Uterus (tissue), 3 donors: ENCODE measurements at regions not wholly inside any gene's neighbourhood (a gene's known extent, or its start where the extent isn't known, plus 50 kb on each side); places are given as distances from the start of the nearest gene placed in this dataset.

Experiments
- DNase-seq, 2 donors: peaks; one replicate each; pipeline ENCODE4 v3.0.0-alpha.2; 2019 to 2020
- H3K27ac ChIP-seq, 2 donors: fragments of 200-600 bp; sonication (generic); 1 replicate in 1 of 2; 2 replicates in 1 of 2; pipeline ENCODE4 v1.5.1; 2016 to 2018
- H3K27me3 ChIP-seq, 2 donors: fragments of 200-600 bp; sonication (generic); one replicate each; pipeline ENCODE4 v1.5.1; 2018 to 2019; ENCODE audit warnings: control low read depth in 1 of 2
- H3K36me3 ChIP-seq, 2 donors: fragments of 200-600 bp; sonication (generic); one replicate each; pipeline ENCODE4 v1.5.1; 2019; ENCODE audit warnings: control low read depth in 1 of 2
- H3K4me1 ChIP-seq, 2 donors: fragments of 200-600 bp; sonication (generic); one replicate each; pipeline ENCODE4 v1.5.1; 2018 to 2019; ENCODE audit warnings: control low read depth in 1 of 2
- H3K4me3 ChIP-seq, 2 donors: fragments of 200-600 bp; sonication (generic); 1 replicate in 1 of 2; 2 replicates in 1 of 2; pipeline ENCODE4 v1.5.1; 2018 to 2019; ENCODE audit warnings: mild to moderate bottlenecking in 1 of 2
- H3K9me3 ChIP-seq, 2 donors: fragments of 200-600 bp; sonication (generic); one replicate each; pipeline ENCODE4 v1.5.1; 2019; ENCODE audit warnings: control low read depth in 1 of 2
- POLR2A ChIP-seq, 2 donors: fragments of 450-650 bp; IDR thresholded peaks; one replicate each; pipeline ENCODE4 v1.6.1; 2016; ENCODE audit warnings: antibody characterized with exemption in 2 of 2, mild to moderate bottlenecking in 1 of 2, moderate library complexity in 1 of 2
- intact Hi-C: fragments of 100-400 bp; cut with DNase I; formaldehyde crosslinking; loops from one replicate; pipeline ENCODE4 v1.15.1; 2023; ENCODE audit warnings: low total_unique reads
- TF ChIP-seq, protein P1 (sequence below), 4 experiments: fragments of 200-600 bp in 2 of 4; fragments of 450-650 bp in 2 of 4; sonication (generic) in 2 of 4; IDR thresholded peaks; one replicate each; pipeline ENCODE4 v1.5.1; 2016 to 2019; ENCODE audit warnings: antibody characterized with exemption in 4 of 4, mild to moderate bottlenecking in 2 of 4, moderate library complexity in 1 of 4
- donor health status: DM: yes; HTN: yes; CAD: no.

GRCh38 chr22:34784056-34784455 is 281.9 kb upstream of the ISX start:
- intact Hi-C loops = no loop called here
- H3K4me3 ChIP-seq = no peak overlapping the region
- H3K27me3 ChIP-seq = no peaks in the 10 kb centered on the region
- H3K27ac ChIP-seq = no peak overlapping the region
- H3K4me1 ChIP-seq = no peaks in the 10 kb centered on the region
- no peak for TF ChIP-seq POLR2A (IDR thresholded peaks at IDR 0.05)
- TF ChIP-seq, protein P1, sequence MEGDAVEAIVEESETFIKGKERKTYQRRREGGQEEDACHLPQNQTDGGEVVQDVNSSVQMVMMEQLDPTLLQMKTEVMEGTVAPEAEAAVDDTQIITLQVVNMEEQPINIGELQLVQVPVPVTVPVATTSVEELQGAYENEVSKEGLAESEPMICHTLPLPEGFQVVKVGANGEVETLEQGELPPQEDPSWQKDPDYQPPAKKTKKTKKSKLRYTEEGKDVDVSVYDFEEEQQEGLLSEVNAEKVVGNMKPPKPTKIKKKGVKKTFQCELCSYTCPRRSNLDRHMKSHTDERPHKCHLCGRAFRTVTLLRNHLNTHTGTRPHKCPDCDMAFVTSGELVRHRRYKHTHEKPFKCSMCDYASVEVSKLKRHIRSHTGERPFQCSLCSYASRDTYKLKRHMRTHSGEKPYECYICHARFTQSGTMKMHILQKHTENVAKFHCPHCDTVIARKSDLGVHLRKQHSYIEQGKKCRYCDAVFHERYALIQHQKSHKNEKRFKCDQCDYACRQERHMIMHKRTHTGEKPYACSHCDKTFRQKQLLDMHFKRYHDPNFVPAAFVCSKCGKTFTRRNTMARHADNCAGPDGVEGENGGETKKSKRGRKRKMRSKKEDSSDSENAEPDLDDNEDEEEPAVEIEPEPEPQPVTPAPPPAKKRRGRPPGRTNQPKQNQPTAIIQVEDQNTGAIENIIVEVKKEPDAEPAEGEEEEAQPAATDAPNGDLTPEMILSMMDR (IDR thresholded peaks at IDR 0.05) = no peak
- no peaks in the 10 kb centered on the region for H3K36me3 ChIP-seq
- no peaks in the 10 kb centered on the region for H3K9me3 ChIP-seq
- no peak for DNase-seq

DNA sequence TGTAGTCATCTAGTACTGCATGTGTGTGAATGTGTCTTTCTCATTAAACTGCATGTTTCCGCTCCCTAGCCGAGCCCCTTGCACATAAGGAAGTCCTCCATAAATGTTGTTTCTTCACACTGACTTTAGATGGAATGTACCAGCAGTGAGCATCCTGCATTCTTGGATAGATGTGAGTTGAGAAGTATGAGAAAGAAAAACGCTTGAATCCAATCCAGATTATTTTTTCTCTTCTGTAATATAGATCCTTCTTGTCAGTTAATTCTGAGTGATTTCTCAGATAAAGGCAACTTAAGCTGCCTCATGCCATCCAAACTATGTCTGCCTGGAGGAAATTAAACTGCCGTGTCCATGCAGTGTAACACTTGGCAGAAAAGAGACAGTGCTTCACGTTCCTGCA is 268.1 kb upstream of the ISX start:
- intact Hi-C loops = no loop called here
- no peaks in the 10 kb centered on the region for H3K27me3 ChIP-seq
- TF ChIP-seq, protein P1 (IDR thresholded peaks at IDR 0.05) = no peak
- TF ChIP-seq POLR2A (IDR thresholded peaks at IDR 0.05) = no peak
- H3K4me3 ChIP-seq = no peak overlapping the region
- H3K27ac ChIP-seq = no peak overlapping the region
- no peaks in the 10 kb centered on the region for H3K9me3 ChIP-seq
- DNase-seq = no peak
- no peaks in the 10 kb centered on the region for H3K4me1 ChIP-seq
- no peaks in the 10 kb centered on the region for H3K36me3 ChIP-seq

DNA sequence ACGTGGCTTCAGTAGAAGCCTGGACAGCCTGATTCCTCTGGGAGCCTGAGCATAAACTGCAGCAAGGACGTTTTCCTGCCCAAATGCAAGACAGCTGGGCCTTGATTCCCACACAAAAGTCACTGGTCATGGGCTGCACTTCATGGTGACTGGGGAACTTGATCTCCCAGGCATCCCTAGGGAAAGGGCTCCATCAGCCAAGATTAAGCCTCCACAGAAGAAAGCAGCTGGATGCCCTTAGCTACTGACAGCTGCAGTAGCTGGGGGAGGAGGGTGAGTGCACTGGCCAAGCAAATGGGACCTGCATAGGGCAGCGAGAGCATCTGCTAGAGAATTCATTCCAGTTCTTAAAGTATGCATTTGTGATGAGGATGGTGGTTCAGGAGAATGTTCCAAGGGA is 267.4 kb upstream of the ISX start:
- Histone ChIP-seq H3K27ac (no peak overlapping the region), H3K4me3 (no peak overlapping the region), H3K4me1 (no peaks in the 10 kb centered on the region), H3K36me3 (no peaks in the 10 kb centered on the region), H3K27me3 (no peaks in the 10 kb centered on the region), H3K9me3 (no peaks in the 10 kb centered on the region)
- TF ChIP-seq, protein P1 (IDR thresholded peaks at IDR 0.05) = no peak
- TF ChIP-seq POLR2A (IDR thresholded peaks at IDR 0.05) = no peak
- no peak for DNase-seq
- intact Hi-C loops = no loop called here

DNA sequence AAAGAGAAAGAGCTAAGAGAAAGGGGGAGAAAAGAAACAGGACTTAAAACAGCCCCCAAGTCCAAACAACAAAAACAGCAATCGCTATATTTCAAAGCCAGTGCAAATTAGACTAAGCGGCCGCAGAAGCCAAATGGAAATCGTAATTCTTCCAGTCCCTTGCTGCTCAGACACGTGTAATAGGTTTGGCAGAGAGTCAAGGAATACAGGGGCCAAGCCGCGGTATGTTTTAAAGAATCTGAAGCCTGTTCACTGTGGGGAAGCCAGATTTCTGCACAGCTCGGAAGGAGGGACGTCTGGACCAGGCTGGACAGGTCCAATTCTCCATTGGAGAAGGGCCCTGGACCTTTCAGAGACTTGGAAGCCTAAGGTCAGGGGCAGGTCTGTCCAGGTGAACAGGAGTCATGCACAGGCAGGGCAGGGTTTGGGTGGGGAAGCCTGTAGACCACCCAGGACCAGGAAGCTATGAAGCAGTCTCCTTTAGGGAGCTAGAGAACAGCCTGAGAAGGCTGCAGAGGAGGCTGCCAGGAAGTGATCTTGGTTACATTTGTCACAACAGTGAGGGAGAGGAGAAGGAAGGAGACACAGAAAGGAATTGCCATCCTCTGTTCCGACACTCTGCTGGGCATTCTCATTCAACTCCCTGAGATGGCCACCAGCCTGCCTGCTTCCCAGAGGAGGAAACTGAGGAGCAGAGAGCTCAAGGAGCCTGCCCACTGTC is 265.5 kb upstream of the ISX start:
- H3K36me3 ChIP-seq = no peaks in the 10 kb centered on the region
- H3K27ac ChIP-seq = no peak overlapping the region
- no peaks in the 10 kb centered on the region for H3K4me1 ChIP-seq
- H3K9me3 ChIP-seq = no peaks in the 10 kb centered on the region
- TF ChIP-seq, protein P1 (IDR thresholded peaks at IDR 0.05) = no peak
- TF ChIP-seq POLR2A (IDR thresholded peaks at IDR 0.05) = no peak
- no peak overlapping the region for H3K4me3 ChIP-seq
- DNase-seq = no peak
- H3K27me3 ChIP-seq = no peaks in the 10 kb centered on the region
- intact Hi-C loops = no loop called here

DNA sequence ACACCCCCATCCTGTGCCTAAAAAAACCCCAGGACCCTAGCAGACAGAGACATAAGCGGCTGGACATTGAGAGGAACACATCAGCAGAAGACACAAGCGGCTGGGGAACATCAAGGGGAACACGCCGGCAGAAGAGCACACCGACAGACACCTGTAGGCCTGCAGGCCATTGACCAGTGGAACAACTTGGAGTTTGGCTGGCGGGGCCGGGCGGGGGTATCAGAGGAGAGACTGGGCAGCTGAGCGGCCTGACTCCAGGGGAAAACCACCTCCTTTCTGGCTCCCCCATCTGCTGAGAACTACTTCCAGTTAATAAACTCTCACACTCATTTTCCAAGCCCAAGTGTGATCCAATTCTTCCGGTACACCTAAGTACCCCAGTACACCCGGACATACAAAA is 264.7 kb upstream of the ISX start:
- H3K4me3 ChIP-seq = no peak overlapping the region
- no peak for TF ChIP-seq POLR2A (IDR thresholded peaks at IDR 0.05)
- TF ChIP-seq, protein P1 (IDR thresholded peaks at IDR 0.05) = no peak
- H3K9me3 ChIP-seq = no peaks in the 10 kb centered on the region
- no peaks in the 10 kb centered on the region for H3K4me1 ChIP-seq
- H3K27me3 ChIP-seq = no peaks in the 10 kb centered on the region
- DNase-seq = no peak
- no peaks in the 10 kb centered on the region for H3K36me3 ChIP-seq
- intact Hi-C loops = no loop called here
- H3K27ac ChIP-seq = no peak overlapping the region
